GM18511 (cell line): ENCODE measurements at regions not wholly inside any gene's neighbourhood (a gene's known extent, or its start where the extent isn't known, plus 50 kb on each side); places are given as distances from the start of the nearest gene placed in this dataset.

Experiments used
- ATAC-seq: cut with Tn5 transposase; IDR thresholded peaks from one replicate; pipeline ENCODE4 v1.9.1; 2021; ENCODE audit warnings: mild to moderate bottlenecking, moderate library complexity; ENCODE audit not compliant: unreplicated experiment

GRCh38 chr2:49265471-49265870 lies 111.2 kb upstream of the FSHR start:
- no peak for ATAC-seq

DNA sequence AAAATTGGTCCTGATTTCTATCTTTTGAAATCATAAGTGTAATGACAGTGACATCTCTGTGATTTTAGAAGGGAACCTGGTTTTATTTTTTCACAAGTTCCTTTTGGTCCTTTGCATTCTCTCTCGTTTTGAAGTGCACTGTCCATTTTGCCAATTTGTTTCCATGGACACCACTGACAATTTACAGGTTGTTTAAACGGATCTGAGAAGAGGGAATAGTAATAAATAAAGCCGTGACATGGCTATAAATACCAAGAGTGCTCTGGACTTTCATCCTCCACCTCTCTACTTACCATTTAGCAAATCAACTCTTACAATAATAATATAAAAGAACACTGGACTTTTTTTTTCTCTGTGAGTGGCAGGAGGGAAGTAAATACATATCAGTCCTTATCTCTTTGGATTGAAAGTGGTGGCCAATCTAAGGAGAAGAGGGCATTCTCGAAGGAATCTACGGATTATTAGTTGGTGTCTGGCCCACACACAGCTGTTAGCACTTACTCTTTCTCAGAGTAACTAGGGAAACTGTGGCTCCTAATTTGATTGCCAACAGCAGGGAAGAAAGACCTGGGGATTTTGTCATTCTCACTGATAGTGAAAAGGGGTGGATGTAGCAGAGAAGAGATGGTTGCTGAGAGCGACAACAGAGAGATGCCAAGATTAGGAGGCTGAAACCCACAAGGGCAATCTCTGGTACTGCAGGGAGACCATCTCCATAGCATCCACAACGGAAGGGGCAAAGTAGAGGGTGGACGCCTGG lies 108.7 kb upstream of the FSHR start:
- no peak for ATAC-seq

DNA sequence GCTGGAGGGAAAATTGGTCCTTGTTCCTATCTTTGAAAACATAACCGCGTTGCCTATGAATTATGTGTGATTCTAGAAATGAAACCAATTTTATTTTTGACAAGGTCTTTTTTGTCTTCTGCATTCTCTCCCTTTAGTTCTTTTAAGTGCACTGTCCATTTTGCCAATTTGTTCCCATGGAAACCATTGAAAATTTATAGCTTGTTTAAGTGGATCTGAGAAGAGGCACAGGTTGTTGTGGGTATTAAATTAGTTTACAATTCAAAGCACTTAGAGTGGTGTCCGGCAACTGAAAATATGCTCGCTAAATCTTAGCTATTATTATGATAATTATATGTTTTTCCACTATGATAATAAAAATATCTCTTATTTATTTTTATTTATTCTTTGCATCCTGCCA lies 107.5 kb upstream of the FSHR start:
- no peak for ATAC-seq

- no peak for ATAC-seq
Observed at GRCh38 chr2:49260979-49261538, 106.7 kb upstream of the FSHR start.

DNA sequence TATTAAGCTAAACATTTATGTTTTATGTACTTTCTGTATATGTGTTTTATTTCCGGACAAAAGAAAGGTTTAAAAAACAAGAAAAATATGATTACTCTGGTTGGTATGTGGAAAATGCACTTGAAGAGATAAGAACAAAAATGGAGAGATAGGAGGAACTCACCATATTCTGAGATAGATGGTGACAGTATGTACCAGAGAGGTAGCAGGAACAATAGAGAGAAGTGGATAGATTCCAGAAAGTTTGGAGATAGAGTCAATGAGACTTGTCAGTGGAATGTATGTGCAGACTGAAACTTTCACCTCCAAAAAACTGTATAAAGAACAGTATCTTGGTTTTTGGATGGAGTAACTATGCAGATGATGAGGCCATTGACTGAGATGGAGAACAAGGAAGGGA lies 105.6 kb upstream of the FSHR start:
- ATAC-seq = no peak

DNA sequence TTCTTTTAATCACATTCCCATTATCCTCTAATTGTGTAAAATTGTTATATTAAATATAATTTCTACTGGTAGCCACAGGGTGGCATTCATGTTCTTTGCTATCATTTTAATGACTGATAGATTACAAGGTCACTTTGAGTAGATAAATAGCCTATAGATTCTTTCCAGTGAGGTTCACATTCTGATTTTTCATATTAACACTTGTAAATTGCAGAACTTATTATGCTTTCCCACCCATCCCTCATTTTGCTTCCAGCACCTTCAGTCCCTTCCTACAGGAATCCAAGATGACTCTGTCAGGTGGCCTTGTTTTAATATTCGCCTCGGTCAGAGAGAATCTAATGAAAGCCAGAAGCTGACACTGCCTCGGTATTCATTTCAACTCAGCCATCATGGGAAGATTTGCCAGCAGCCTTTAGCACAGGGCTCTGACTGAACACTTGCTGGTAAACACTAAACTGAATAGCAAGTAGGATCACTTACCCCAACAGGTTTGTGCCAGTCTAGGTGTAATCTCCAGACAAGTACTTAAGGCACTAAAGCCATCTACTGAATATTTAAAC lies 101.2 kb upstream of the FSHR start:
- ATAC-seq = no peak

DNA sequence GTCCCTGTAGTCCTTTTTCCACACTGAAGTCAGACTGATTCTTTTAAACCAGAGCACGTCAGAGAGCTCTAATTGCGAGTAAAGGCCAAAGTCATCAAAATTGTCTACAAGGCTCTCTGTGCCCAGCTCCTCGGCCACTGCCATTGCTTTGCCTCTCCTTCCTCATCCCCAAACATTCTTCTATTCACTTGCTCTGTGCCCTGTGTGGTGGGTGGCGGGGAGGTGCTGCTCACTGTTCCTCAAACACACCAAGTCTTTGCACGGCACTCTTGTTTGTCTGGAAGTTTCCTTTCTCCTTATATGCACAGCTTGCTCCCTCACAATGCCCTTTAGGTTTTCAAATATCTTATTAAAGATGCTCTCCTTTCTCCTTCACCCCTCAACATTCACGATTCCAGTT lies 100.1 kb upstream of the FSHR start:
- ATAC-seq = no peak

DNA sequence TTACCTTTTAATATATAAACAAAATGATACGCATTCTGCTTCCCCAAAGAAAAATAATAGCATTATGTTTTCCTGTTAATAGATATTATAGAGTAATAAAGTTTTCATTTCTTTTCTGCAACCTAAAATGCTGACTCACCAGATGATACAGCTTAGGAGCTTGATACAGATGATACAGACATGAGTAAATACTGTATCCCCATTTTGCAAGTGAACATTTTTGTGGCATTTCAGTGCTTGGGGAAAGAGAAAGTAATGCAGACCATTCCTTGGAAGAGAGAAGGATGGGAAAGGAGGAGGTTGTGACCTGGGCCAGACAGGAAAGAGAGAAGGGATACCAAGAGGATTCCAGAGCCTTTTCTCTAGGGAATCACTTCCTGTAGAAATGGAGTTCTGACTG lies 97.5 kb upstream of the FSHR start:
- no peak for ATAC-seq

- ATAC-seq = no peak
Observed at GRCh38 chr2:49251251-49251650, 96.9 kb upstream of the FSHR start.

- ATAC-seq = no peak
Observed at GRCh38 chr2:49248506-49248905, 94.2 kb upstream of the FSHR start.

- ATAC-seq = no peak
Observed at GRCh38 chr2:49241991-49242390, 87.7 kb upstream of the FSHR start.

DNA sequence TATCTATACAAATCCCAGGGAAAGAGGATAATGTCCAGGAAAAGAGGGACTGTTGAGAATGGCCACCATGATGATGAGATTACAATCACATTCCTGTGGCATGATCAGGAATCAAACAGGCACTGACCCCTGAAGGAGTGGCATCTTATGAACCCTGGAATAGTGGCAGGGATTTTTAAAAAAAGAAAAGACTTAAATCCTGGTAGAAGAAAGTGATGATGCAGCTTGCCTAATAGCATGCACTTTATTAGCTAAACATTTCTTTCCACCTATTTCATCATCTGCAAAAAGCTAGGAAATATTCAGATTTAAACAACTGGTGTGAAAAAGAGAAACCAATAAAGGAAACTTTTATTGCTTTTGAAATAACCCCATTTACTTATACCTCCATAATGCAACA lies 87.2 kb upstream of the FSHR start:
- no peak for ATAC-seq

GRCh38 chr2:49240608-49241007 lies 86.3 kb upstream of the FSHR start:
- no peak for ATAC-seq

DNA sequence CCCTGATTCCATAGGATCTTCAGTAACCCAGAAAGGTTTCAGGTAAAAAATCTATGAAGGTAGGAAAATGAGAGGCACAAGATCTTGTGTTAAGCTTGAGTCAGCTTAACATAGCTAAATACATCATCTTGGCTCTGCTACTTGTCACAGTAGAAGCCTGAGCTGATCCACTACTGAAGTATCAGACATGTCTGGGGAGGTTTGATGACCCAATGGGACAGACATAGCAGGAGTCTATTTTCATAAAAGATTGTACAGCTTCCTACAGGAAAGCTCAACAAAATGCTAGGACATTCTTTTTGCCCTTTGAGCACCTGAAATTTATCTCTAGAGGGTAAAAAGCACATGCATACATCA lies 84.3 kb upstream of the FSHR start:
- ATAC-seq = no peak

DNA sequence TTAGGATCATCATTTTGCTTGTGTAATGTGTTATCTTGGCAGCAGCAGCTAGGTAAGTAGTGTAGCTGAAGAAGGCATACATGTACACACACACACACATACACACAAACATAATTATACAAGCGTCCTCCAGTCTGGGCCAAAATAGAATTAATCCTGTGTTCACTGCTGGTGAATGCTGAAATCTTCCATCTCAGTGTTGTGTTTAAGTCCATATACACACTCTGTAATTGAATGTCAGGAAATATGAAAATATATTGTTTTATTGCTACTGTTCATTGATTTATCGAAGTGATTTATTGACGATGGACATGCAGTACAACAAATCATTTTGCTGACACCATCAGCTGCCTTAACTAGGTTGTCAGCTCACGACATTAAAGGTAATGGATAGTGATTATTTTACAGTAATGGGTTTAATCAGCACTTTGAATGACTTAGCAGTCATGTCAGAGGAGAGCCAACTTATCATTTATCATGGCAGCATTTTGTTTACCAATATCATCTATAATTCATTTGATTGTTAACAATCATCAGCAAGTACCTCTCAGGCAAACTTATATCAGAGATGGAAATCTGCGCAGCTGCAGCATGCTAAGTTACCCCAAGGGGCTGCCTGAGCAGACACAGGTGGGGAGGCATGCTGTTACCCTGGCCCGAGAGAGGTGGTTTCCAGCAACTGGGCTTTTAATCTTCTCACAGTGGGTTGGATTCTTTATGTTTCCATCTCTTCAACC lies 83.7 kb upstream of the FSHR start:
- ATAC-seq = no peak

DNA sequence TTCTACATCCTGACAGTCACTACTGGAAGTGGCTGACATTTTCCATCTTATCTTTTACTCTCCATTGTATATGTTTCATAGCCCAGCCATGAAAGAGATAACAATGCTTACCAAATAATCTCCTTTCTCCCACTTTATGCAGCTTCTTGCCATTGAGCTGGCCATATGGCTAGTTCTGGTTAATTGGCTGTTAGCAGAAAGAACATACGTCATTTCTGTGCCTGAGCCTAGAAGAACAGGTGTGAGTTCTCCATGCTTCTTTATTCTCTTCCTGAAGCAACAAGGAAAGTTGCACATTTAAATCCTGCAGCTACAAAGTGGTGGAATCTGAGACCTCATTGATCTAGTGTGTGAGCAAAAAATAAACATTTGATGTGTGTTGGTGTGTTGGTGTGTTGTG lies 82.0 kb upstream of the FSHR start:
- no peak for ATAC-seq

GRCh38 chr2:49226360-49226759 lies 72.0 kb upstream of the FSHR start:
- ATAC-seq = no peak

- ATAC-seq = no peak
Observed at GRCh38 chr2:49225126-49225525, 70.8 kb upstream of the FSHR start.

GRCh38 chr2:49224426-49225010 lies 70.2 kb upstream of the FSHR start:
- no peak for ATAC-seq

DNA sequence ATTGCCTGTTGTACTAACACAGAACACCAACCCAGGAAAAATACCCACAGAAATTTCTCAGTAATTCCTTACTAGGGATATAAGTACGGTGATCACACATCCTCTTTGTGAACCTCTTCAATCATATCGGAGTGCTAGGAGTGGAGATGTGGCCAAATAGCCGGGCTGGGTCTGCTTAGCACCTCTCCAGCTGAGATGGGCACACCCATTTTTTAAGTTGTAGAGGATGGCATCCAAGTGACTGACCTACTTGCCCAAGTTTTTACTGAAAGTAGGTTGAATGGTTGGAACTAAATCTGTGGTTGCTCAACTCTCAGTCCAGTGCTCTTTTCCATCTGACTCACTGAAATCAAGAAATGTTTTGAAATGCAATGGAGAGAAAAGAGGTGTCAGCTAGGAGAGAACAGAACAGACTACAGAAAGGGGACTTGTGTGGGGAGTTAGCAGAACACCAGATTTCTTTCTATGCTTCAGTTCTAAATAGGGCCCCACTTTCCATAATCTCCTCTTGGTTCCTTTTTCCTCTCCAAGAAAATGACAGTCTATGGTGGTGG lies 68.7 kb upstream of the FSHR start:
- no peak for ATAC-seq

DNA sequence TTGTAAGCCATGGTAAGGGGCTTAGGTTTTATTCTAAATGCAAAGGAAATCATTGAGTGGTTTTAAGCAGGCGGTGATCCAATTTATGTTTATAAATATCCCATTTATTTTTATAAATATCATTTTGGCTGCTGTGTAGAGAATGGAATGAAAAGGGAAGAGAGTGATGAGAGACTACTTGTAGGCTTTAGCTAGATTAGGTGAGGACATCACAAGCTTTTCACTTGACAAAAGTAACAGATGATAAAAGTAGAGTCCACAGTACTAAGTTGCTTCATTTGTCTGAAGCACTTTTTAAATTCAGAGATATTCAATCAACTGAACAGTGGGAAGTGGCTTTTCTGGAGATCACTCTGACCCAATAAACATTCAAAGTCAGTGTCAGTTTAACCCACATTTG lies 65.4 kb upstream of the FSHR start:
- no peak for ATAC-seq
